ENCODE measurements at regions not wholly inside any gene's neighbourhood (a gene's known extent, or its start where the extent isn't known, plus 50 kb on each side); places are given as distances from the start of the nearest gene placed in this dataset.

GRCh38 chr11:129290966-129291365 lies 84.7 kb upstream of the BARX2 start:
- no peak for DNase-seq

GRCh38 chr11:129289350-129290040 lies 86.2 kb upstream of the BARX2 start:
- DNase-seq: no peak

- DNase-seq: no peak
Measured at GRCh38 chr11:129287920-129288319, 87.7 kb upstream of the BARX2 start.

GRCh38 chr11:129286813-129287212 lies 88.8 kb upstream of the BARX2 start:
- DNase-seq: peak; percentile 39

GRCh38 chr11:129285402-129285786 lies 90.3 kb upstream of the BARX2 start:
- no peak for DNase-seq

GRCh38 chr11:129283141-129283540 lies 91.0 kb upstream of the ARHGAP32 start:
- no peak for DNase-seq

- DNase-seq: no peak
Measured at GRCh38 chr11:129282634-129283033, 90.5 kb upstream of the ARHGAP32 start.

GRCh38 chr11:129281471-129282415 lies 89.6 kb upstream of the ARHGAP32 start:
- DNase-seq: no peak

- no peak for DNase-seq
Measured at GRCh38 chr11:129280027-129280811, 88.1 kb upstream of the ARHGAP32 start.

GRCh38 chr11:129279326-129280026 lies 87.4 kb upstream of the ARHGAP32 start:
- DNase-seq: no peak

GRCh38 chr11:129278586-129279319 lies 86.6 kb upstream of the ARHGAP32 start:
- no peak for DNase-seq

- no peak for DNase-seq
Measured at GRCh38 chr11:129277198-129277843, 85.2 kb upstream of the ARHGAP32 start.

- DNase-seq: no peak
Measured at GRCh38 chr11:129275828-129276227, 83.7 kb upstream of the ARHGAP32 start.

GRCh38 chr11:129273944-129274711 lies 82.0 kb upstream of the ARHGAP32 start:
- no peak for DNase-seq

- no peak for DNase-seq
Measured at GRCh38 chr11:129273322-129273721, 81.2 kb upstream of the ARHGAP32 start.

- no peak for DNase-seq
Measured at GRCh38 chr11:129271030-129271429, 78.9 kb upstream of the ARHGAP32 start.

GRCh38 chr11:129270446-129270845 lies 78.3 kb upstream of the ARHGAP32 start:
- DNase-seq: no peak

- DNase-seq: no peak
Measured at GRCh38 chr11:129268371-129268770, 76.2 kb upstream of the ARHGAP32 start.

GRCh38 chr11:129267716-129268115 lies 75.6 kb upstream of the ARHGAP32 start:
- no peak for DNase-seq

- no peak for DNase-seq
Measured at GRCh38 chr11:129266536-129266935, 74.4 kb upstream of the ARHGAP32 start.
